CD4-positive, alpha-beta T cell treated with Interleukin-17A for 1 hour (primary cell): ENCODE measurements at regions not wholly inside any gene's neighbourhood (a gene's known extent, or its start where the extent isn't known, plus 50 kb on each side); places are given as distances from the start of the nearest gene placed in this dataset.
"Not testable (repeated sequence)": the region's sequence is repeated elsewhere in the genome, so short reads cannot be mapped to it uniquely, and the experiment has no call there.

ENCODE experiments used
- DNase-seq: peaks from one replicate; pipeline ENCODE4 v3.0.0-alpha.2; 2020

DNA sequence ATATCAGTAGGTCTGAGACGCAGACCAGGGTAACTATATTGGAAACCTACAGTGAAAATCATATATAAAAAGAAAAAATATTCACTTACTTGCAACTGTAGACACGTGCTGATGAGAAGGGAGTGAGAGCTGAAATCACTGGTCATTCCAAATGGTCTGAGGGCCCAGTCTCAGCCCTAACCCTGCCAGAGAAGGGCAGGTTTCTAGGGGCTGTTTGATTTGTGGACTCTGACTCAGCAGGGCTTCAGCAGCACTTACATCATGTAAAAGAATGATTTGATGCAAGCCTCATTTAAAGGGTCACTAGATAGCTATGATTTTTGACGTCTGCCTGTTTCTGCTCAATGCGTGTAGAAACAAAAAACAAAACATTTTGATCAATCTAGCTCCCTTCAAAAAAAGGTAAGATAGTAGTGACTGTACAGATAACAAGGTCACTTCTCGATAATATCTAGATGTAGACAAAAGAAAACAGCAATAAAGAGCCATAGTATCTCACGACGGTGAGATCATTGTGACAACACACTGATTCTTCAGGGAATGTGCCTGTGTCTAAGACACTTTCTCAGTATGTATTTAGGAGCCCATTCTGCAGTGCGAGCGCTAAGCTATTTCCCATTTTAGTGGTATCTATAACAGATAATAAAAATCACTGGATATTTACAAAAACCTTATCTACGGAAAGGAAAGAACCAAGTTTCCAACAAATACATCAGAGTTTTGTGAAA is 307.2 kb downstream of the HIVEP2 start:
- no peak for DNase-seq

DNA sequence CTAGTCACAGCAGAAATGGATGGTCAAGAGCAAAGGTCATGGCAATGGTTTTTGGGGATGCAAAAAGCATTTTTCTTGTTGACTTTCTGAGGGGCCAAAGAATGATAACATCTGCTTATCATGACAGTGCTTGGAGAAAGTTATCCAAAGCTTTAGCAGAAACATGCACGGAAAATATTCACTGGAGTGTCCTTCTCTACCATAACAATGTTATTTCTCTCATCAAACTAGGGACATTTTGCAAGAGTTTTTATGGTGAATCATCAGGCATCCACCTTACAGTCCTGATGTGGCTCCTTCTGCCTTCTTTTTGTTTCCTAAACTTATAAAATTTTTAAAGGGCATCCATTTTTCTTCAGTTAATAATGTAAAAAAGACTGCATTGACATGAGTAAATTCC is 302.3 kb downstream of the HIVEP2 start:
- DNase-seq, result no peak

DNA sequence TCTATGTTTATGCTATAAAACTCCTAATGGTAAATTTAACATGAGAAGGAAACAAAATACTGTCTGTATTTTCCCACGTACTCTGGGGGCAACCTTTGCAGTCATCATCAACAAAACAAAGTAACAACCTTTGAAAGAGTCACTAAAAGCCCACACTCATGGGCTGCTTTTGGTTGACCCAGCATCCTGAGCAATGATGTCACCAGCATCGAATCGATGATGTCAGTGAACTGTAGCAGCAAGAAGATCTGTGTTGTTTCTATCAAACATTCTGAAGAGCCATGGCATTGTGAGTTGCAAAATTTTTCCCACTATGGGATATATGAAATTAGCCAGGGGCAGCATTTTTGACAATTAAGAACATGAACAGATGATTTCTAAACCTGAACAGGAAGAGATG is 300.1 kb downstream of the HIVEP2 start:
- DNase-seq, result no peak

DNA sequence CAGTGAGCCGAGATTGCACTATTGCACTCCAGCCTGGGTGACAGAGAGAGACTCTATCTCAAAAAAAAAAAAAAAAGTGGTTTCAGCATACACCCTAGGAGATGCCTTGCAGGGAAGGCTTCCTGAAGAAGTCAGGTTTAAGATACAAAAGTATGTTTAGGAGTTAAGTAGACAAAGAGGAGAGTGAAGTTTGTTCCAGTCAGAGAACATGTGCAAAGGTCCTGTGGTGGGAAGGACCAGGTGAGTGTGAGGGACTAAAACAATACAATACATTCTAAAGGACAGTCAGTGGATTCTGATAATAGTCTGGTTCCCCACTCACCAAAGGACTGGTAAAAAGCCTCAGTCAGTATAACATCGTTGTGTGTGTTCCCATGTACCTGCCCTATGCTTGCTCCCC is 299.3 kb downstream of the HIVEP2 start:
- DNase-seq, result no peak

DNA sequence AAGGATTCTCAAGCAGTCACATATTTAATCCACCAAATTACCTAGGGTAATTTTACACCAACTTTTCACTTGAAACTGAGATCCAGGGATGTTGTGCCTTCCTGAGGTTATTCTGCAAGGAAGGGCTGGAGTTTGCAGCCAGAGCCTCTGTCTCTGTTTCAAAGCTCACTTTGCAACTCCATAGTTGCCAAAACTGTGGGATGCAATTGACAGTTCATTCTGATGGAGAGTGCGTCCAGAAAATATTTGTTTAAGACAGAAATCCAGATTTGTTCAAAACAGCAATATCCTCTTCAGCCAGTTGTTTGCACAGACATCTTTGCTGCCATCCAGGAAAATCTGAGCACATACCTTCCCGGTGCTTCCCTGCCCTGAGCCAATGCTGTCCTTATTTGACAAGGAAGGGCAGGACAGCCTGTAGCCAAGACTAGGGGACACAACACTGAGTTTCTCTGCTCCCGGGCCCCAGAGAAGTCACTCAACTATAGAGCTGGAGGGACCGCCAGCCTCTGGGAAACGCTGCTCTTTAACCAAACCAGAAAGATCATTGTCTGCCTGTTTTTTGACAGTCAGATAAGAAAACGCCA is 297.4 kb downstream of the HIVEP2 start:
- DNase-seq, result no peak

DNA sequence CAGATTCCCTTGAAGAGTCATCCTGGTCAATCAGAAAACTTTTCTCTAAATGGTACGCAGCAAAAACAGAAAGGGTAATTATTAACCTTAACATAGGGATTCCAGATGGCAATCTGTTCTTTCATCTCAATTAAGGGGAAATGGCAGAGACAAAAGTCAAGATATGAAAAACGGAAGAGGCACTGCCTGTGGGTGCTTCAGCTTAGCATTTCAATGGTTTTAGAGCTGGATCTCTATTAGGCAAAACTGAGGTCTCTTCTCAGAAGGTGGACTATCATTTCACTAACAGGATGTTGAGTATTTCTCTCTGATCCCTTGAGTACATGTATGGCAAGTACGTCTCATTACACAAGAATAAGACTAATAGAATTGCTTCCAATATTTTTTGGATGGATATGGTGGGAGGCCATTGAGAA is 296.9 kb downstream of the HIVEP2 start:
- DNase-seq, result no peak

DNA sequence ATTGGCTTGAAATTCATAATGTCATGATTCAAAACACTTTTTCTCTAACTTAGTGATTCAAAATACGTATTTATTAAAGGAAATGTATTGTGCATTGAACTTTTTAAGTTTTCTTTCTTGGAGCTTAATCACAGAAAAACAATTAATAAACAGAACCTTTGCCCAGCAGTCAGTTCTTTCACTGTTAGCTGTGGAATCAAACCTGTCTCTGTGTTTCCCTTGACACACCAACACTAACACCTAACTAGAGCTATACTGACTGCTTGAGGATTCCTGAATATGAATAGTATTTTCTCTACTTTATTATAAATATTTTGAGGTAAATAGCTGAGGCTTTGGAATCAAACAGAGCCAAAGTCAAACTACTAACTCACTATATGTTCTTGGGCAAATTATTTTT is 296.4 kb downstream of the HIVEP2 start:
- DNase-seq, result no peak

DNA sequence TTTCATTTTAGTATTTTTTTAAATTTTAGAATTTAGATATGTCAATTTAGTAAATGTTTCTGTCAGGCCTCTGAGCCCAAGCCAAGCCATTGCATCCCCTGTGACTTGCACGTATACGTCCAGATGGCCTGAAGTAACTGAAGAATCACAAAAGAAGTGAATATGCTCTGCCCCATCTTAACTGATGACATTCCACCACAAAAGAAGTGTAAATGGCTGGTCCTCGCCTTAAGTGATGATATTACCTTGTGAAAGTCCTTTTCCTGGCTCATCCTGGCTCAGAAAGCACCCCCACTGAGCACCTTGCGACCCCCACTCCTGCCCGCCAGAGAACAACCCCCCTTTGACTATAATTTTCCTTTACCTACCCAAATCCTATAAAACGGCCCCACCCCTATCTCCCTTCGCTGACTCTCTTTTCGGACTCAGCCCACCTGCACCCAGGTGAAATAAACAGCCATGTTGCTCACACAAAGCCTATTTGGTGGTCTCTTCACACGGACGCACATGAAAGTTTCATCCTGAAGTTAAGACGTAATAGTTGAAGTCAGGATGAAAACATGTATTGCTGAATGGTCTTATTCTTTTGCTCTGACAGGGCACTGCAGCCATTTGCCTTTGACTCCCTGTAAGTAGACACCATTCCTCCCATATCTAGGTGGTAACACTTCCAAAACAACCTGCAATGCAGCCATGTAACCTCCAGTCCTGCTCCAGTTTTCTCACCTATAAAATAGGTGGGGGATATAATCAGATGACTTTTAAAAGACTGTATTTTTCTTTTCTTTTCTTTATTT is 295.3 kb downstream of the HIVEP2 start:
- not testable (repeated sequence) for DNase-seq

DNA sequence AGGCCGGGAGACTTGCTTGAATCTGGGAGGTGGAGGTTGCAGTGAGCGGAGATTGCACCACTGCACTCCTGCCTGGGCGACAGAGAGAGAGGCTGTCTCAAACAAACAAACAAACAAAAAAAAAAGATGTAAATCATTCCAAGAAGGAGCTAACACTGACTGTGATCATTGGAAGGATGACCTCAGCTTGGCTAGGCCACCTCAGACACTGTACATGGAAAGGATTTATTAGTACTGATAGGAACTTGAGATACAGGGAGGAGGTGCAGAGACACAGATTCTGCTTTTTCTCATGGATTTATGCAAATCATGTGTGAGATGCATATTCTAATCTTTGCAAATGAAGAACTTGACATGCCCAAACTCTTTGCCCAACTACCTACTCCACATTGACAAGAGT is 293.6 kb downstream of the HIVEP2 start:
- DNase-seq, result no peak

DNA sequence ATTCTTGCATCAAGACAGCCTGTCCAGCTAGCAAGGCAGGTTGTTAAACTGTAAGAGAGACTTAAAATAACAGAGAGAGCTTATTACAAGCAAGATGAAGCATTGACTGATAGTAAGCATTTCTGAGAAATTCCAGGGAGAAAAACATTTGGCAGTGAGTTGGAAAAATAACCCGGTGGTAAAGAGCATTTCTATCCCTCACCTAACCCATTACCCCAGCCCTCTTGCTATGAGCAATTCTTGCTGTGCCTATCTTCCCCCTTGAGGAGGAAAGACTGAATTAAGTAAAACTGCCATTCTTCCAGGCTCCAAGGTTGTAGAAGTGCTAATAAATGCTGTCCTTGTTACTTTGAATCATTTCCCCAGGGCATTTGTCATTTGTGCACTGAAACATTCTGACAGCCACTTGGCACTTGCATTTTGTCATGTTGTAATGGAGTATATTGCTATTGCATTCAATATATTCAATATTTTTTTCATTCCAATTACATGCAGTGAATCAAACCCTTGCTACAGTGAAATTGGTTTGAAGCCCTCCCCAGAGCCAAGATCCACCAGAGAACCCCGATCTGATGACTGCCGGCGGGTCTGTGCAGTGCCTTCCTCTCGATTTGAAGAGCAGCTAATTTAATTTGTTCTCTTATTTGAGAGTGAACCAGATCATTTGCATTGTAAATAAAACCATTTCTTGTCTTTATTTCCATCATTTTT is 291.1 kb downstream of the HIVEP2 start:
- no peak for DNase-seq

DNA sequence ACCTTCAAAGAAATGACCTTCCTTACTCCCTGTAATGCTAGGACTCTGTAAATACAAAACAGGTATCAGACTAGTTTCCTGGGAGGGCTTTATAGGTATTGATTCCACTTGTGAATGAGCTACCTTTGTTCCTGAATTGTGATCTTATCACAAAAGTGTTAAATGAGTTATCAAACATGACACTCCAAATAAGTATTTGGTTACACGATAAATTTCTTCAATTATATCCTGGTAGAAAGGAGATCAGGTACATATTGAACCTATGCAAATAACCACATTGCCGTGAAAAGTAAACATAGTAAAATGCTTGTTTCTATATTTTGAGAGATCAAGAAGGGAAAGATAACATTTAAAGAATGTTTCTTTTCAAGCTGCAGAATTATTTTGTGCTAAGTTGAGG is 285.3 kb downstream of the HIVEP2 start:
- no peak for DNase-seq

DNA sequence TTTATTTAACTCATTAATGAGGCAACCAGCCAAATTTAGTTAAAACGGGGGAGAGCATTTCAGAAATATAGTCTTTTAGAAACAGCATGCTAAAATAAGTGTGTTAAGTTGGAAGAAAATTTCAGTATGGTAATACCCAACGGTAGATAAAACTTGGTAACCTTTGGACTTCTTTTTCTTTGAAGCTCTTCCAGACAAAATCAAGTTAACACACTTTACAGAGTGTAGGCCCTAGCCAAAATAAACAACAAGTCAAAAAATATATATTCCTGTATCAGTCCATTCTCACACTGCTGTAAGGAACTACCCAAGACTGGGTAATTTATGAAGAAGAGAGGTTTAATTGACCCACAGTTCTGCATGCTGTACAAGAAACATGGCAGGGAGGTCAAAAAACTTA is 279.6 kb downstream of the HIVEP2 start:
- no peak for DNase-seq

DNA sequence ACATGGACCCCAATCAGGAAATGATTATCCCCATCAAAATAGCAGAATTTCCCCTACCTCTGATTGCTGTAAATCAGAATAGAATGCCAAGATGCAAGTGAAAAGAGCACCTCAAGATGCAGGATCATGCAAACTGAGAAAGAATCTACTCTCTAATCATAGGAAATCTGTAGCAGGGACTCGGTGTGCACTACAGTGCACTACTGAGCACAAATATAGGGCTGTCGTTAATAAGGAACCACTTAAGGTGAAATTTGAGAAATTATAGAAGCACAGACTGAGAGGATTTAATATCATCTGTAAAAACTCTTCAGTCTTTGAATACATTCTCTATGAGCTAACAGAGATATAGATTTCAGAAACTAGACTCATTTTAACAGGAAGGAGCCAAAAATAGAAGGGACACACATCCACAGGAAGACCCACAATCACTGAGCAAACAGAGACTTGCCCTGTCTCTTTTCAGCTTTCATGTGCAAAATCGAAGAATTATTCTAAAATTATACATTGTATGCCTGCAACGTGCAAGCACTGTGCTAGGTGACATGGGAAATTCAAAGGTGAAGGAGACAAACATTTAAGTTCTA is 278.3 kb downstream of the HIVEP2 start:
- DNase-seq, result no peak

DNA sequence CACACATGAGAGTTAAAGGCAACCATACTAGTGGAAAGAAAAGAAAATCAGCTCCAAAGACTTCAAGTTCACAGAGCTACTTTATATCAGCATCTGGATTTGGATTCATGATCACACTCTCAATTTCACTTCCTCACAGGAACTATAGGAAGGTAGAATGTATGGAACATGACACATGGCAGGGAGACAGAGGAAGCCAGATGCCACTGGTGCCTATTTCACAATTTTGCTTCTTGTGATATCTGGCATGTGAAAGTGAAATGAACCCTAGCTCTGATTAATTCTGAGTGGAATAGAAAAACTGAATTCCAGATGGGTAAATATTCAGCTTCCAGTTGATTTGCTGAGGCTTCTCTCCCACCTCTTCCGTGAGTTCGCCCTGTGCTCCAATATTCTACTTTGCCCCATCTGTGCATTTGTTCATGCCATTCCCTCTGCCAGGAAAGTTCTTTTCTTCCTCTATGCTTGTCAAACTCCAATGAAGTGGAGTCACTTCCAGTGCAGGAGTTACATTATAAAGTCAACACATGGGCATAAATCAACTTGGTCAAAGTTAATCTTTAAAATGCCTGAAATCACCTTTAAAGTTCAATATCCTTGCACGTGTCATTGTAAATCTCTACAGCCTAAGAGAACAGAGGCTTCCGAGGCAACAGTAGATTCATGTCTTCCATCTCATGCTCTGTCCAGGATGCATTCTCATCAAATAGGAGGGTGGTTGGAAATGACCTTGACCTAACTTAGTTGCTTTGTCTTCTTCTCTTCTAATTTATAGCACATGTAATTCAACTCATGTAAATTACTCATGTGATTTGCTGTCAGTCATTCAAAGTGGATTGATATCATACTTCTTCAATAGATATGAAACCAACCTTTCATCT is 275.3 kb downstream of the HIVEP2 start:
- no peak for DNase-seq

DNA sequence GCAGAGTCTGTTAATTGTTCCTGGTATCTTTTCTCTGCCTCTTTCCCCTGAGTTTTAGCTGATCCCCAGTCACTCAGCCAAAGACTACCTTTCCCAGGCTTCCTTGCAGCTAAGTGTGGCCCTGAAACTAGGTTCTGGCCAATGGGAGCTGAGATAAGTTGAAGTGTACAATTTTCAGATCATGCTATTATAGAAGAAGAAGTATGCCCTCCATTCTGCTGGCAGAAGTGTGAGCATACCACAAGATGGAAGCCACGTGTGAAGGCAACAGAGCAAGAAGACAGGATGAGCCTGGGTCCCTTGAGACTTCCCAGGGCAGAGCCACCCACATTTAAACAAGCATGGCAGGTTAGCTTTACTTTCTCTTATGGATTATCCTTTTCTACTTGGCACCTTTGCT is 273.2 kb downstream of the HIVEP2 start:
- DNase-seq, result no peak

DNA sequence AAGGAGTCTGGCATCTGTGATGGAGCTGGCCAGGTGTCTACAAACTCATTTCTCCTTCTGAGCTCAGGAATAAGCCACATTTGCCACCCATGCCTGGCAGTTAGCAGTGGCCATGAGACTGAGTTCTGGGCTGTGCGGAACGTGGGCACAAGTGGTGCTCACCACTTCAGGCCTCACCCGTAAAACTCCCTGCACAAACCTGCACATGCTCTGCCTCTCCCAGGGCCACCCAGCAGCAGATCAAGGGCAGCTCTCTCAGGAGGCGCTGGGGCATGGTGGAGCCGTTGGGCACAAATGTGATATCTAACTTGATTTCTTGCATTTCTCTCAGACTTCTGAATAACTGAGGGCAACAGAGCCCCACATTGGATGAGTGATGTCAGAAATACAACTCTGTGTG is 269.5 kb downstream of the HIVEP2 start:
- DNase-seq, result no peak

DNA sequence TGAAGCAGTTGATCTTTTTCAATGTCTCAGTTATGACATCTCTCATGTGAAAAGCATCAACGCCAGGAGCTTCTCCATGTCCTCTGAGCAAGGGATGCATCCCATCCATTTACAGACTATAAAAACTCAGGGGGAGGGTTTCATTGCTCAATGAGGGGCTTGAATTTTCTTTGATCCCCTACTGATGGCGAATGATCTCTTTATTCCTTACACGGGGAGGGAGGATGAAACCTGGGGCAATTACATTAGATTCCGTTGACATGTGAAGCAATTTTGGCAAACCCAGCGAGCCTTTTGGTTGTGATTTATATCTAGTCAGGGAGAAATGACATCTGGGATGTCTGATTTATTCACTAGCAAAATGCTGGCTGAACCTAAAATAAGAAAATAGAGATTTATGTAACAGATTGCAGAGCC is 268.9 kb downstream of the HIVEP2 start:
- DNase-seq, result no peak

DNA sequence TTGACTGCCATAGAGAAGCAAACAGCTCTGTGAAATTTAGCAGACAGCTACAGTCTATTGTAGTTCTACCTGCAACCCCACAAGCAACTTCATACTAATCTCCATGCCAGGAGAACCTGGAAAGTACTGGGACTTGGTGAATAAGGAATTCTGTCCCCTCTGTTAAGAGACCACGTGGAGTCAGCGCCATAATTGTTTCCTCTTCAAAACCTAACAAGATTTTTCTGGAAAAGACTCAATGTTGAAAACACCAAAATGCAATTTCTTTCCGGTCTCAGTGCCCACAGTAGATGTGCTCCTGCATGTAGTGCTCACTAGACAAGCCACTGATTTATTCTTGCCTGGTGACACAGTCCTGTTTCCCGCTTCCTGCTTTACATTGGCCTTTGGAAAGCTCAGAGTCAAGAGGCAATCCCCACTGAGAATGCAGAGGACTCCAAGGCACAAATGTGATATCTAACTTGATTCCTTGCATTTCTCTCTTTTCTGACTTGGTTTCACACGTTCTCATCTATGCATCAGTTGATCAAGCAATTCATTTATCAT is 268.3 kb downstream of the HIVEP2 start:
- no peak for DNase-seq

DNA sequence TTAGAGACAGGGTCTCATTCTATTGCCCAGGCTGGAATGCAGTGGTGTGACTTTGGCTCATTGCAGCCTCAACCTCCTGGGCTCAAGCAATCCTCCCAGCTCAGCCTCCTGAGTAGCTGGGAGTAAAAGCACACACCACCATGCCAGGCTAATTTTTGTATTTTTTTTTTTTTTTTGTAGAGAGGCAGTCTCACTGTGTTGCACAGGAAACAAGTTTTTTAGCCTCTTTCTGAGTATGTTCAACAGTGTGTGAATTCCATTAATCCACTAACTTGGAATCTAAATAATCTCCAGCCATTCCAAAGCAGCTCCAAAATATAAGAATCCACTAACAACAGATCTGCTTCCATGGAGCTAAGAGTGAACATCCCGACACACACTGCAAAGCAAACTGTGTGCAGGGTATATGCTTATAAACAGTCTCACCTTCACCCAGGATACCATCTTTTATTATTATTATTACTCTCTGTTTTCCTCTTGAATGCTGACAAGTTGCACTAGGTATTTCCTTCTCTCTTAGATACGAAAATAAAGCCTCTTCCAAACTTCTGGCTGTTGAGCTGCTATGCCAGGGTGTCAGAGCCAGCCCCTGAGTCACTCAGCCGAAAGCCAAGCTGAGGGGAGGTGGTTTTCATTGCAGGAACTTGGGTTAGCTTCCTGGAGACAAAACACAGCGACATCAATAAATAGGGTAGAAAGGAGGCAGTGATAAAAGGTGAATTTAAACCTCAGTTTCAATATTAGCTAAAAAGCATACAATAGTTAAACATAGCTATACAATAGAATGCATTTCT is 264.9 kb downstream of the HIVEP2 start:
- no peak for DNase-seq

DNA sequence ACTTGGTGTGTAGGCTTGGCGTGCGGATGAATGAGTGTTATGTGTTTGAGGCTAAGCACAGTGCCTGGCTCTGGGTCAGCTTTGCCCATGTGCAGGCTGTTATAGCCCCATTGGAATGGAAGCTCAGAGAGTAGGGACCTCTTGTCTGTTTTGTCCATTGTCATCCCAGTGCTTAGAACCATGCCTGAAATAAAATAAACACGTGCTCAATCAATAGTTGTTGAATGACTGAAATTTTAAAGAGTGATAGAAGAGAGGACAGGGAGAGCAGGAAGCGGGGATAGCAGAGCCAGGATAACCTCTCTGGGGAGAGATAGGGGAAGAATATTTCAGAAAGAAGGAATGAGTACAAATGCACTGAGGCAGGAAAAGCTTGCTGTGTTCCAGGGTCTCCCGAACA is 263.9 kb downstream of the HIVEP2 start:
- DNase-seq, result no peak

DNA sequence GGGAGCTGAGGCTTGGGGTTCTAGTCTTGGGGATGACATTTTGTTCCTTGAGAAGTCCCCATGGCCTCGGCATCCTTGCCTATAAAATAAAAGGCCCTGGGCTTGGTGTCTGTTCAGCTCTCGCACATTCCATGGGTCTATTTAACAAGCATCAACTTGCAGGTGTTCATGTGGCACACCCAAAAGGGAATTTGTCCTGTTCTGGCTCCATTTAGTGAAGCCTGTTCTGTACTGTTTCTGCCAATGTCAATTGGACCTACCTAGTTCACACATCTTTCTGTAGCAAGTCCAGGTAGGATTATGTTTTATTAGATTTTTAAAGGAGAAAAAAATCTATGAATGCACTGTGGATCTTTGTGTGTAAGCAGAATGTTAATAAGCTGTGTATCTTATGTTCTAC is 262.0 kb downstream of the HIVEP2 start:
- no peak for DNase-seq
